Spinal cord (tissue), 9 donors: ENCODE measurements at regions not wholly inside any gene's neighbourhood (a gene's known extent, or its start where the extent isn't known, plus 50 kb on each side); places are given as distances from the start of the nearest gene placed in this dataset.

Experiments used
- DNase-seq, 6 donors: peaks; one replicate each; pipeline versions ENCODE4 v3.0.0 to v3.0.0-alpha.2; 2013 to 2015; ENCODE audit warnings: low spot score in 6 of 6, low read depth in 4 of 6
- H3K27ac ChIP-seq: one replicate; pipeline ENCODE4 v1.5.1; 2013; ENCODE audit warnings: low read depth, low read length, control low read depth
- H3K27me3 ChIP-seq: one replicate; pipeline ENCODE4 v1.6.1; 2013; ENCODE audit warnings: low read length; ENCODE audit not compliant: control insufficient read depth, insufficient read depth
- H3K36me3 ChIP-seq: one replicate; pipeline ENCODE4 v1.6.1; 2013; ENCODE audit warnings: low read length; ENCODE audit not compliant: control insufficient read depth, insufficient read depth
- H3K4me1 ChIP-seq: one replicate; pipeline ENCODE4 v1.6.1; 2013; ENCODE audit warnings: low read length; ENCODE audit not compliant: control insufficient read depth, insufficient read depth
- H3K4me3 ChIP-seq: one replicate; pipeline ENCODE4 v1.5.1; 2013; ENCODE audit warnings: low read depth, low read length, control low read depth
- H3K9me3 ChIP-seq: one replicate; pipeline ENCODE4 v1.6.1; 2013; ENCODE audit warnings: low read length; ENCODE audit not compliant: control insufficient read depth, insufficient read depth
- WGBS: methylation state at CpG from one replicate; pipeline ENCODE4 v1.1.5; 2013; ENCODE audit warnings: missing lambda C conversion rate; ENCODE audit not compliant: insufficient coverage; 5-methylcytosine and 5-hydroxymethylcytosine counted together
- donor health status: healthy.

DNA sequence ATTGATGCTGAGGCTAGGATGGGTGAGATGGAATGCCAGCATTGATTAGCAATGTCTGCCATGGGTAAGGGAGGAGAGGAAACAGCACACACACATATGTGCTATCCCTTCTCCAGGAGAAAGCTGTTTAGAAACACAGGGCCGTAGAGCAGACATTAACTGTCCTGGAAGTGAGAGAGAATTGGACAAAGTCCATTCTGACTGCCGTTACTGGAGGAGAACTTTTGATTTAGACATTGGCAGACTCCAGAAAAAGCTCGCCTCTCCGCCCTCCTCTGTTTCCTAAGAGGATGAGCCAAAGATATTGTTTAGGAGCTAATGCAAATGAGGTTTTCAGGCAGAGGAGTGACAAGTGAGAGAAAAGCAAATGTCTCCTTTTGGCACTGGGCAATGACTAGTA lies 237.0 kb downstream of the HAPSTR1 start:
- H3K9me3 ChIP-seq: no peaks in the 10 kb centered on the region
- H3K4me1 ChIP-seq: no peaks in the 10 kb centered on the region
- H3K27me3 ChIP-seq: no peaks in the 10 kb centered on the region
- H3K36me3 ChIP-seq: no peaks in the 10 kb centered on the region
- WGBS: 73% methylated on average over 4 of the region's 4 CpGs
- H3K27ac ChIP-seq: no peak overlapping the region
- peak in 1 of 6 donors; percentile 79 for DNase-seq
- no peak overlapping the region for H3K4me3 ChIP-seq

GRCh38 chr16:9330095-9330494 lies 238.7 kb downstream of the HAPSTR1 start:
- H3K27me3 ChIP-seq: no peaks in the 10 kb centered on the region
- H3K27ac ChIP-seq: no peak overlapping the region
- H3K4me1 ChIP-seq: no peaks in the 10 kb centered on the region
- H3K36me3 ChIP-seq: no peaks in the 10 kb centered on the region
- H3K9me3 ChIP-seq: no peaks in the 10 kb centered on the region
- 45% methylated on average over 4 of the region's 7 CpGs for WGBS
- no peak overlapping the region for H3K4me3 ChIP-seq
- DNase-seq: peak in 2 of 6 donors; percentile 60 to 64

DNA sequence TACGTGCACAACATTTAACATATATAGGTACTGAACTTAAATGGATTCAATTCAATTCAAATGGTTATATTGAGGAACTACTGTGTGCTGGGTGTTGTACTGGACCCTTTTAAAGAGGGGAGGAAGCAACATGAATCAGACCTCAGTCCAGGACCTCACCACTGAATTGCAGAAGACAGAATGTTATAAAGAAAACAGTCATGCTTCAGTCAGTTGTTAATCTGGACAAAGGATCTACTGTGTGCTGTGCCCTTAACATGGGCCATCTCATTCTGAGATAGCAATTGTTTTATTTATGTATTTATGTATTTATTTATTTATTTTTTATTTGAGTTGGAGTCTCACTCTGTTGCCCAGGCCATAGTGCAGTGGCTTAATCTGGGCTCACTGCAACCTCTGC lies 240.1 kb downstream of the HAPSTR1 start:
- no peaks in the 10 kb centered on the region for H3K27me3 ChIP-seq
- no peak overlapping the region for H3K27ac ChIP-seq
- H3K36me3 ChIP-seq: no peaks in the 10 kb centered on the region
- no peaks in the 10 kb centered on the region for H3K9me3 ChIP-seq
- DNase-seq: no peak
- H3K4me3 ChIP-seq: no peak overlapping the region
- no CpG with 5 or more reads among the region's 1 CpG for WGBS
- no peaks in the 10 kb centered on the region for H3K4me1 ChIP-seq

DNA sequence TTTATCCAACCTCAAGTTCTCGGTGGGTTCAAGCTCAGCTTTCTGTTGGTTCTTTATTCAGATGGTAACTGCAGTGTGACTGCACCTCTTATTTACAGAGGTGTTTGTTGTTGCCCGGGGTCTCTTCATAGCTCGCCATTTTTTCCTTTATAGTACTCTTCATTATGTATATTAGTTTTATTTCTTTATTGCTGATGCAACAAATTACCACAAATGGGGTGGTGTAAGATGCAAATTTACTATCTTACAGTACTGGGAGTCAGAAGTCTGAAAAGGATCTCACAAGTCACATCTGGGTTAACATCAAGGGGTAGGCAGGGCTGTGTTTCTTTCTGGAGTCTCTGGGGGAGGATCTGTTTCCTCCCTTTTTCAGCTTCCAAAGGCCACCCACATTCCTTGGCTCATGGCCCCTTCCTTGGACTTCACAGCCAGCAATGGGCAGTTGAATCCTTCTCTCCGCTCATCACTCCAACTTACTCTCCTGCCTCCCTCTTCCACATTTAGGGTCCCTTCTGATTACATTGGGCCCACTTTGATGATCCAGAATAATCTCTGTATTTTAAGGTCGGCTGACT lies 241.2 kb downstream of the HAPSTR1 start:
- DNase-seq: no peak
- Histone ChIP-seq H3K36me3 (no peaks in the 10 kb centered on the region), H3K4me1 (no peaks in the 10 kb centered on the region), H3K4me3 (no peak overlapping the region), H3K9me3 (no peaks in the 10 kb centered on the region), H3K27ac (no peak overlapping the region), H3K27me3 (no peaks in the 10 kb centered on the region)
- WGBS: 100% methylated on average over 1 of the region's 5 CpGs

DNA sequence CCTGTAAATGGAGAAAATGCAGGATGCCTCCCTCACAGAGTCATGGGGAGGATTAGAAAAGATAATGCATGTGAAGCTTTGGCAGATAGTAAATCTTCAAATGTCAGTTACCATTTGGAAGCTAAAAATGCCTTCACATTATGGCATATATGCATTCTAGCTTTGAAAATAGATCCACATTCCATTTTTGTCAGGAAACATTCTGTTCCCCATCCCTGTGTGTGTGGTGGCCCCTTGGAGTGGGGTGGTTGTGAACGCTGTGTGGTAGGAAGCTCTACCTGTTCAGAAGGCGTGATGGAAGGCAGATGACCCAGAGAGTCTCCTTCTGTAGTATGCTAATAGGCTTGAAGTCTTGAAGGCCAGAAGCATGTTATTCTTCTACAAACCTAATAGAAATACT lies 242.0 kb downstream of the HAPSTR1 start:
- WGBS: no CpG with 5 or more reads among the region's 2 CpGs
- no peaks in the 10 kb centered on the region for H3K9me3 ChIP-seq

DNA sequence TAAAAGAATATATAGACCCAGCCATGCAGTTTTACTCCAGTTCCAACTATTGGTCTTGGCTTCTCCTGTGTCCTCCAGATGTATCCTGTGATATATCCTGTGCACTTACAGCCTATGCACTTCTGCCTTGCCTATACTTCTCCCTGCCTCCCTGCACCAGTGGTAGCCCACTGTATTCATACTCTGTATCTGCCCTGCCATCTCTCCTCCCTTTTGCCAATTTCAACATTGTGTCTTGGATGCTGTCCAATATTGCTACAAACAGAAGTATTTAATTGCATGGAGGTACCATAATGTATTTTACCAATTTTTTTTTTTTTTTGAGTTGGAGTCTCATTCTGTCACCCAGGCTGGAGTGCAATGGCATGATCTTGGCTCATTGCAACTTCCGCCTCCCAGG lies 242.7 kb downstream of the HAPSTR1 start:
- Histone ChIP-seq H3K4me3 (no peak overlapping the region), H3K36me3 (no peaks in the 10 kb centered on the region), H3K4me1 (no peaks in the 10 kb centered on the region), H3K9me3 (no peaks in the 10 kb centered on the region), H3K27me3 (no peaks in the 10 kb centered on the region), H3K27ac (no peak overlapping the region)
- no peak for DNase-seq
- no CpG with 5 or more reads among the region's 1 CpG for WGBS

More for the DNA sequence above, 242.0 kb downstream of the HAPSTR1 start:
- DNase-seq: peak in 1 of 6 donors; percentile 50
- Histone ChIP-seq H3K4me3 (no peak overlapping the region), H3K36me3 (no peaks in the 10 kb centered on the region), H3K27me3 (no peaks in the 10 kb centered on the region), H3K27ac (no peak overlapping the region), H3K4me1 (no peaks in the 10 kb centered on the region)

DNA sequence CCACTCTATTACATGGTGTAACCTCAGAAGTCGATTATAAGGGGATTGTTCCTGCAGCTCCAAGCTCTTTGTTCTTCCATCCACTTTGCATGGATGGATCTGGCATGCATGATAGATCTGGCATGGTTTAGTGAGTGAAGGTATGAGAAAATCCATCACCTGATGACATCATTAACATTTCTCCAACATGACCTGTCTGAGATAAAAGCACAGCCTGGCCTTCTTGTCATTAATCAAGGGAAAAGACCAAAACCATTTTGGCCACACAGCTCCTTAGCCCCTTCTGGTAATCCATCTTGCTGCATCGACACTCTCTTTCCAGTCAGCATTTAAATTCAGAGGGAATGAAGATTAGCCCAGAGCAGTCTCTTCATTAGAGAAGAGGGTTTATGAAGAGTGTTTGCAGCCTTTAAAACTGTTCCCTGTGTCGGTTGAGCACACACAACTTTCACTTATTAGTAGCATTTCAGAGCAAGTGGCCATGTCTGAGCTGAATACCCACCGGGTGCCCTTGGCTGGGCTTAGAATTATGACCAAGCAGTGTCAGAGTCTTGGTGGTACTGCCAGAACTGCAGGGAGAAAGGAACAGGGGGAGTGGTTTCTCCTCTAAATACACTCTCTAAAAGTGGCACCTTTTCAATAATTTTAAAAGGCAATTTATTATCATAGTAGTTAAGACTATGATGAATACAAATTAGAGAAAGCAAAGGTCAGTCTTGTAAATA lies 246.0 kb downstream of the HAPSTR1 start:
- Histone ChIP-seq H3K27me3 (no peaks in the 10 kb centered on the region), H3K4me3 (no peak overlapping the region), H3K27ac (no peak overlapping the region), H3K4me1 (peaks cover 5% of the 10 kb centered on the region), H3K9me3 (no peaks in the 10 kb centered on the region), H3K36me3 (no peaks in the 10 kb centered on the region)
- no CpG with 5 or more reads among the region's 4 CpGs for WGBS
- DNase-seq: peak in 1 of 6 donors; percentile 34

DNA sequence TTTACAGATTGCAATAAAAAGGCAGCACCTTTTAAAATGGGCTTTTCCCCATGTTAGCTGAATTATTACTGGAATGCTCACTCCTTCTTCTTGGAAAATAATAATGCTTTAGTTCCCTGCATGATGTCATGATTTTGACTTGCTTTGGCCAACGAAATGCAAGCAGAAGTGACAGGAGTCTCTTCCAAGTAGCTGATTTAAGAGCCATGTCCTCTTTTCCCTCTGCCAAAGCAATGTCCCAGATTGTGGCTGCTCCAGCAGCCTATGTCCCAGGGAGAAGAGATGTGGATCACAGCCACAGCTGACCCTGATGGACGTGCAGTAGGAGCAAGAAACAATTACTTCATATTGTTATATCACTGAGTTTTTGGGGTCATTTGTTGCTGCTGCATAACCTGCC lies 246.6 kb downstream of the HAPSTR1 start:
- WGBS: 71% methylated on average over 1 of the region's 2 CpGs

DNA sequence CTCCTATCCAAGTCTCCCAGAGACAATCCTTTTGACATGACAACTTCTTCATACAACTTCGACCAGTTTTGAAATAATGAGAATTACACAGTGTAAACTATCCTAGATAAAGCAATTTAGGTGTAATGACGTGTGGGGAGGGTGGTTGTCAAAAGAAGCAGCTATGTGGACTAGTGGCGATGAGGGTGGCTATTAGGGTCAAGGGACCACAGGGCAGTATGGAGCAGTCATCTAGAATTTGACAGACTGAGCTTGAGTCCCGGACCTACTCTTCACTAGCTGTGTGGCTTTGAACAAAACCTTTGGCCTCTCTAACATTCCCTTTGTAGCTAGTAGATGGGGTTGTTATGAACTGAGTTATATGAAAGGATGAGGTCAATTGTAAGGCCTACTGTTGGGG lies 247.1 kb downstream of the HAPSTR1 start:
- no peak for DNase-seq
- no peak overlapping the region for H3K4me3 ChIP-seq
- no peaks in the 10 kb centered on the region for H3K27me3 ChIP-seq
- no peaks in the 10 kb centered on the region for H3K36me3 ChIP-seq
- WGBS: 100% methylated on average over 2 of the region's 4 CpGs
- H3K4me1 ChIP-seq: peaks cover 5% of the 10 kb centered on the region
- H3K9me3 ChIP-seq: no peaks in the 10 kb centered on the region
- H3K27ac ChIP-seq: no peak overlapping the region

More for the DNA sequence above, 246.6 kb downstream of the HAPSTR1 start:
- H3K27ac ChIP-seq: no peak overlapping the region
- H3K36me3 ChIP-seq: no peaks in the 10 kb centered on the region
- no peak for DNase-seq
- peaks cover 5% of the 10 kb centered on the region for H3K4me1 ChIP-seq
- no peaks in the 10 kb centered on the region for H3K9me3 ChIP-seq
- H3K27me3 ChIP-seq: no peaks in the 10 kb centered on the region
- H3K4me3 ChIP-seq: no peak overlapping the region
